Sigmoid colon (tissue), 4 donors: ENCODE measurements at regions not wholly inside any gene's neighbourhood (a gene's known extent, or its start where the extent isn't known, plus 50 kb on each side); places are given as distances from the start of the nearest gene placed in this dataset.

Source experiments
- EP300 ChIP-seq, 4 donors: sonication (generic); formaldehyde crosslinking; IDR thresholded peaks; one replicate each; pipeline ENCODE4 v1.6.1; 2017; ENCODE audit warnings: antibody characterized with exemption in 4 of 4
- TF ChIP-seq, protein P1 (sequence below), 4 experiments: fragments of 450-650 bp in 3 of 4; fragments of 200-600 bp in 1 of 4; IDR thresholded peaks; one replicate each; pipeline ENCODE4 v1.5.1; 2016 to 2019; ENCODE audit warnings: antibody characterized with exemption in 4 of 4, mild to moderate bottlenecking in 3 of 4, moderate library complexity in 2 of 4

DNA sequence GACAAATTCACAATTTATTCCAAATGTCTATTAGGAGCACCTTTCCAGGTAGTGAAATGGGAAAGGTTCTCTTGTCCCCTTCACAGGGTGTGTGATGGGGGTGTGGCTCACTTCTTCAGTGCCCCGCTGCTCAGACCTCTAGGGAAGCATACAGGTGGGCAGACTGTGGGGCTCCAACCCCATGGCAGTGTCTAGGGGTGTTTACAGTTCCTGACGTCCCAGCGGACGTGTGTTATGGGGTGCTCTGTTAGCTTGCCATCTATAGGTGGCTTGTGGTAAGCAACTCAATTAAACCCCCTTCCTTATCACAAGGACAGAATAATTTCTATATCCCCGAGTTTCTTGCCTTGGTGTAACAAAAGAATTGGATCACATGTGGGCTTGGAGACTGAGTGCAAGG, 67.4 kb upstream of the SPINK5 start:
- TF ChIP-seq, protein P1, sequence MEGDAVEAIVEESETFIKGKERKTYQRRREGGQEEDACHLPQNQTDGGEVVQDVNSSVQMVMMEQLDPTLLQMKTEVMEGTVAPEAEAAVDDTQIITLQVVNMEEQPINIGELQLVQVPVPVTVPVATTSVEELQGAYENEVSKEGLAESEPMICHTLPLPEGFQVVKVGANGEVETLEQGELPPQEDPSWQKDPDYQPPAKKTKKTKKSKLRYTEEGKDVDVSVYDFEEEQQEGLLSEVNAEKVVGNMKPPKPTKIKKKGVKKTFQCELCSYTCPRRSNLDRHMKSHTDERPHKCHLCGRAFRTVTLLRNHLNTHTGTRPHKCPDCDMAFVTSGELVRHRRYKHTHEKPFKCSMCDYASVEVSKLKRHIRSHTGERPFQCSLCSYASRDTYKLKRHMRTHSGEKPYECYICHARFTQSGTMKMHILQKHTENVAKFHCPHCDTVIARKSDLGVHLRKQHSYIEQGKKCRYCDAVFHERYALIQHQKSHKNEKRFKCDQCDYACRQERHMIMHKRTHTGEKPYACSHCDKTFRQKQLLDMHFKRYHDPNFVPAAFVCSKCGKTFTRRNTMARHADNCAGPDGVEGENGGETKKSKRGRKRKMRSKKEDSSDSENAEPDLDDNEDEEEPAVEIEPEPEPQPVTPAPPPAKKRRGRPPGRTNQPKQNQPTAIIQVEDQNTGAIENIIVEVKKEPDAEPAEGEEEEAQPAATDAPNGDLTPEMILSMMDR (IDR thresholded peaks at IDR 0.05), result no peak
- no peak for TF ChIP-seq EP300 (IDR thresholded peaks at IDR 0.05)
